Left lung (tissue), 4 donors: ENCODE measurements at regions not wholly inside any gene's neighbourhood (a gene's known extent, or its start where the extent isn't known, plus 50 kb on each side); places are given as distances from the start of the nearest gene placed in this dataset.

ENCODE experiments used
- ATAC-seq: fragments of 200-7000 bp; cut with Tn5 transposase; one replicate; pipeline ENCODE4 v1.9.1; 2020; ENCODE audit warnings: moderate library complexity
- DNase-seq, 4 donors: peaks; one replicate each; pipeline ENCODE4 v3.0.0-alpha.2; 2013 to 2020
- H3K27ac ChIP-seq, 2 donors: fragments of 200-600 bp; sonication (generic) in 1 of 2; one replicate each; pipeline versions ENCODE4 v1.5.0 to v1.8.0; 2020 to 2021
- H3K27me3 ChIP-seq, 2 donors: fragments of 200-600 bp; sonication (generic) in 1 of 2; one replicate each; pipeline versions ENCODE4 v1.5.0 to v1.8.0; 2020 to 2021
- H3K36me3 ChIP-seq, 2 donors: fragments of 200-600 bp; sonication (generic) in 1 of 2; one replicate each; pipeline versions ENCODE4 v1.5.0 to v1.8.0; 2020 to 2021
- H3K4me1 ChIP-seq, 2 donors: fragments of 200-600 bp; one replicate each; pipeline ENCODE4 v1.8.0; 2021
- H3K4me3 ChIP-seq, 2 donors: fragments of 200-600 bp; sonication (generic) in 1 of 2; one replicate each; pipeline versions ENCODE4 v1.5.0 to v1.8.0; 2020 to 2021; ENCODE audit warnings: mild to moderate bottlenecking in 1 of 2
- H3K9me3 ChIP-seq, 2 donors: fragments of 200-600 bp; sonication (generic) in 1 of 2; one replicate each; pipeline versions ENCODE4 v1.5.0 to v1.8.0; 2020 to 2021
- intact Hi-C, 2 donors: fragments of 100-400 bp; cut with DNase I; formaldehyde crosslinking; loops; one replicate each; pipeline versions ENCODE4 v1.11.2 to v1.14.2; 2022
- TF ChIP-seq, protein P1 (sequence below), 2 donors: fragments of 200-600 bp; sonication (generic) in 1 of 2; IDR thresholded peaks; one replicate each; pipeline versions ENCODE4 v1.5.0 to v1.8.0; 2021; ENCODE audit warnings: antibody characterized with exemption in 2 of 2
- donor health status: DM: no; HTN: yes; CAD: no.
- donor health status: DM: no; HTN: no; CAD: no.

DNA sequence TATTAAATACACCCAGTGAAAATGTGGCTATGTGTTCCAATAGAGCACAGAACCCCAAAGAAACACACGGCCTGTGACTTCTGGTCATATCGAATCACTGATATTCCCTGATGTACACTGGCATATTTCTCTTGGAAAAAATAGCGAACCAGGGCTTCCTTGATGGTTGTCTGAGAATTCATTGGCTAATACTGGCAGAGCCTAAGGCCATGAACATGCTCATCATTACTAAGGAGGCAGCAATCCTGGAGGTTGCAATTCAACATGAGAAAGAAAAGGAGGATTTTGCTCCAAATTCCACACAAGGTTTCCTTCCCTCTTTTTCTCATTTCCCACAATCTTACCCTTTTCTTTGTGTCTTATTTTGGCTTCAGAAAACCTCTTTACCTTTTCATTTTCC is 212.9 kb upstream of the HMGA2 start:
- H3K4me1 ChIP-seq = no peaks in the 10 kb centered on the region
- no peak overlapping the region for H3K27ac ChIP-seq
- intact Hi-C loops = no loop called here
- H3K4me3 ChIP-seq = no peak overlapping the region
- peaks cover 13 to 24% of the 10 kb centered on the region in 2 donors for H3K27me3 ChIP-seq
- no peaks in the 10 kb centered on the region for H3K36me3 ChIP-seq
- TF ChIP-seq, protein P1, sequence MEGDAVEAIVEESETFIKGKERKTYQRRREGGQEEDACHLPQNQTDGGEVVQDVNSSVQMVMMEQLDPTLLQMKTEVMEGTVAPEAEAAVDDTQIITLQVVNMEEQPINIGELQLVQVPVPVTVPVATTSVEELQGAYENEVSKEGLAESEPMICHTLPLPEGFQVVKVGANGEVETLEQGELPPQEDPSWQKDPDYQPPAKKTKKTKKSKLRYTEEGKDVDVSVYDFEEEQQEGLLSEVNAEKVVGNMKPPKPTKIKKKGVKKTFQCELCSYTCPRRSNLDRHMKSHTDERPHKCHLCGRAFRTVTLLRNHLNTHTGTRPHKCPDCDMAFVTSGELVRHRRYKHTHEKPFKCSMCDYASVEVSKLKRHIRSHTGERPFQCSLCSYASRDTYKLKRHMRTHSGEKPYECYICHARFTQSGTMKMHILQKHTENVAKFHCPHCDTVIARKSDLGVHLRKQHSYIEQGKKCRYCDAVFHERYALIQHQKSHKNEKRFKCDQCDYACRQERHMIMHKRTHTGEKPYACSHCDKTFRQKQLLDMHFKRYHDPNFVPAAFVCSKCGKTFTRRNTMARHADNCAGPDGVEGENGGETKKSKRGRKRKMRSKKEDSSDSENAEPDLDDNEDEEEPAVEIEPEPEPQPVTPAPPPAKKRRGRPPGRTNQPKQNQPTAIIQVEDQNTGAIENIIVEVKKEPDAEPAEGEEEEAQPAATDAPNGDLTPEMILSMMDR (IDR thresholded peaks at IDR 0.05) = no peak
- no peak for ATAC-seq
- H3K9me3 ChIP-seq = peaks cover 0 to 8% of the 10 kb centered on the region in 2 donors
- no peak for DNase-seq

- DNase-seq (no peak), ATAC-seq (no peak)
- TF ChIP-seq, protein P1 (IDR thresholded peaks at IDR 0.05) = no peak
These were observed 211.8 kb upstream of the HMGA2 start for GRCh38 chr12:65612440-65612839.

DNA sequence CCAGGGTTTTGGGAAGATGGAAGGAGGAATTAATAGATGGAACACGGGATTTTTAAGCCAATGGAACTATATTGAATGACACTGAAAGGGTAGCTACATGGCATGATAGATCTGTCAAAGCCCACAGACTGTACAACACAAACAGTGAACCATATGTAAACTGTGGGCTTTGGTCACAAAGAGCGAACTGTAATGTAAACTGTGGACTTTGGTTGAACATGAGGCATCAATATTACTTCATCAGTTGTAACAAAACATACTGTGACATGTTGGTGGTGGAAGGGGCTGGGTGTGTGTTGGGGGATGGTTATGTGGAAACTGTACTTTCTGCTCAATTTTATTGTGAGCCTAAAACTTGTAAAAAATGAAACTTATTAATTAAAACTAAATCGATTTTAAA is 210.6 kb upstream of the HMGA2 start:
- TF ChIP-seq, protein P1 (IDR thresholded peaks at IDR 0.05) = no peak

More at GRCh38 chr12:65612440-65612839, 211.8 kb upstream of the HMGA2 start:
- no peaks in the 10 kb centered on the region for H3K36me3 ChIP-seq
- no peaks in the 10 kb centered on the region for H3K4me1 ChIP-seq
- peaks cover 0 to 8% of the 10 kb centered on the region in 2 donors for H3K9me3 ChIP-seq
- intact Hi-C loops = no loop called here
- no peak overlapping the region for H3K4me3 ChIP-seq
- no peak overlapping the region for H3K27ac ChIP-seq
- H3K27me3 ChIP-seq = peaks cover 13 to 24% of the 10 kb centered on the region in 2 donors

DNA sequence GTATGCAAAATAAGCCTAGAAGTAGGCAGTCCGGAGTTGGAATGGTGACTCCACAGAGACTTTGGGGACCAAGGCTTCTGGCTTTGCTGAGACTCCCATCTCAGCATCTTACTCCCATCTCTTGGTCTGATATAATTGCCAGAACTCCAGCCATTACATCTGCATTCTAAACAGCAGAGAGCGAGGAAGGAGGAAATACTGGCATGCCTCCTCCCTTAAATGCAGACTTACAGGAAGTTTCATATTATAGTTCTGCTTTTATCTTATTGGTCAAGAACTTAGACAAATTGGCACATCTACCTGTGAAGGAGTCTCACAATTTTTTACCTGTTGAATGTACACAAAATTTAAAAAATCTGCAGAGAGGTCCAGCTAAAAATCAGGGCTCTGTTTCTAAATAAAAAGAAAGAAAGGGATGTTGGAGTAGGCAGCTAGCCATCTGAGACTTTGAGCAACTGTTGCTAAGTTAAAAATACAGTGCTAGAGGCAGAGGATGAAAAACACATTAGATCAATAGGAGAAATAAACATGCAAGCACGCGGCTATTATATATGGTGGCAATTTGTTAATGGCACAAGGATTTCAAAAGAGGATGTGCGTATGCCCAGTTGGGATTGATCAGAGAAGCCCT is 209.9 kb upstream of the HMGA2 start:
- intact Hi-C loops = no loop called here
- no peaks in the 10 kb centered on the region for H3K9me3 ChIP-seq
- H3K4me3 ChIP-seq = no peak overlapping the region
- H3K36me3 ChIP-seq = no peaks in the 10 kb centered on the region
- peaks cover 13 to 24% of the 10 kb centered on the region in 2 donors for H3K27me3 ChIP-seq
- DNase-seq (no peak), ATAC-seq (no peak)
- TF ChIP-seq, protein P1 (IDR thresholded peaks at IDR 0.05) = no peak
- no peak overlapping the region for H3K27ac ChIP-seq
- no peaks in the 10 kb centered on the region for H3K4me1 ChIP-seq

More for the DNA sequence above, 210.6 kb upstream of the HMGA2 start:
- Histone ChIP-seq H3K4me3 (no peak overlapping the region), H3K27ac (no peak overlapping the region), H3K4me1 (no peaks in the 10 kb centered on the region), H3K27me3 (peaks cover 13 to 24% of the 10 kb centered on the region in 2 donors), H3K36me3 (no peaks in the 10 kb centered on the region), H3K9me3 (no peaks in the 10 kb centered on the region)
- no peak for ATAC-seq
- no peak for DNase-seq
- intact Hi-C loops = no loop called here

DNA sequence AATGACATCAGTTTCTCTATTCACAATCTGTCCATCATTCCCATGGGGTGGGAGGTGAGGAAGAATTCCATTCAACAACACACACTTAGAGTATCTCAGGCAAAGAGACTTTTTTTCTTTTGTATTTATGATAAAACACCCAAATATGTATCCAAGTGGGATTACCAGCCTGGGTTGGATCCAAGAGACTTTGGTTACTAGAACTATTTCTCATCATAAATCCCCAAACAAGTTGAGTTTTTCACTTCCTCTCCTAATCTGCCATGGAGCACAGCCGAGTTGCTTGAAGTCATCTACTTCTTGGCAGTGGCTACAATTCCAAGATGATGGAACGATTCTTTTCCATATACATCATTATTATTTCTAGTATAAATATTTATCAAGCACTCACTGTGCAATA is 209.2 kb upstream of the HMGA2 start:
- DNase-seq (peak in 2 of 4 donors; percentile 58 to 66), ATAC-seq (no peak)

More for the DNA sequence above, 209.2 kb upstream of the HMGA2 start:
- intact Hi-C loops = no loop called here
- TF ChIP-seq, protein P1 (IDR thresholded peaks at IDR 0.05) = no peak
- Histone ChIP-seq H3K27ac (no peak overlapping the region), H3K4me3 (no peak overlapping the region), H3K4me1 (no peaks in the 10 kb centered on the region), H3K36me3 (no peaks in the 10 kb centered on the region), H3K27me3 (peaks cover 13 to 24% of the 10 kb centered on the region in 2 donors), H3K9me3 (no peaks in the 10 kb centered on the region)
